ENCODE measurements at regions not wholly inside any gene's neighbourhood (a gene's known extent, or its start where the extent isn't known, plus 50 kb on each side); places are given as distances from the start of the nearest gene placed in this dataset.
"Not testable (repeated sequence)": the region's sequence is repeated elsewhere in the genome, so short reads cannot be mapped to it uniquely, and the experiment has no call there.

GRCh38 chr14:87397499-87397898 lies 595.5 kb downstream of the GALC start:
- ChIA-PET CTCF (no interaction called here), POLR2A (no interaction called here)
- no peak for DNase-seq
- H3K9me3 ChIP-seq (ENCODE audit: control extremely low read depth in 1 of 5, control insufficient read depth in 4 of 5, insufficient read depth in 2 of 5, low read depth in 1 of 5, low read length in 4 of 5): peaks cover 0 to 2% (median 0%) of the 10 kb centered on the region in 5 experiments
- no CpG with 5 or more reads among the region's 4 CpGs for WGBS (ENCODE audit: insufficient coverage)
- H3K4me1 ChIP-seq (ENCODE audit: control extremely low read depth in 1 of 4, control insufficient read depth in 4 of 4, insufficient read depth in 4 of 4, low read length in 3 of 4): no peaks in the 10 kb centered on the region
- H3K27me3 ChIP-seq (replicated peaks in 2 of 5; ENCODE audit: control insufficient read depth in 4 of 5, insufficient read depth in 5 of 5, low read length in 4 of 5): no peaks in the 10 kb centered on the region
- H3K4me3 ChIP-seq (ENCODE audit: control insufficient read depth in 1 of 7, extremely low read depth in 1 of 7, insufficient read depth in 4 of 7, low read depth in 2 of 7, low read length in 6 of 7): no peak overlapping the region
- no peaks in the 10 kb centered on the region for H3K36me3 ChIP-seq (ENCODE audit: control insufficient read depth in 4 of 4, insufficient read depth in 4 of 4, low read length in 3 of 4)
- H3K27ac ChIP-seq (ENCODE audit: insufficient read depth in 1 of 2, low read depth in 1 of 2, low read length in 2 of 2, poor library complexity in 1 of 2, severe bottlenecking in 2 of 2): no peak overlapping the region

- DNase-seq: no peak
- ChIA-PET POLR2A (no interaction called here), CTCF (no interaction called here)
- no peaks in the 10 kb centered on the region for H3K27me3 ChIP-seq (replicated peaks in 2 of 5; ENCODE audit: control insufficient read depth in 4 of 5, insufficient read depth in 5 of 5, low read length in 4 of 5)
- no peaks in the 10 kb centered on the region for H3K4me1 ChIP-seq (ENCODE audit: control extremely low read depth in 1 of 4, control insufficient read depth in 4 of 4, insufficient read depth in 4 of 4, low read length in 3 of 4)
- H3K36me3 ChIP-seq (ENCODE audit: control insufficient read depth in 4 of 4, insufficient read depth in 4 of 4, low read length in 3 of 4): no peaks in the 10 kb centered on the region
- 98% methylated on average over 4 of the region's 5 CpGs for WGBS (ENCODE audit: insufficient coverage)
- H3K4me3 ChIP-seq (ENCODE audit: control insufficient read depth in 1 of 7, extremely low read depth in 1 of 7, insufficient read depth in 4 of 7, low read depth in 2 of 7, low read length in 6 of 7): no peak overlapping the region
- H3K9me3 ChIP-seq (ENCODE audit: control extremely low read depth in 1 of 5, control insufficient read depth in 4 of 5, insufficient read depth in 2 of 5, low read depth in 1 of 5, low read length in 4 of 5): peaks cover 0 to 2% (median 0%) of the 10 kb centered on the region in 5 experiments
- H3K27ac ChIP-seq (ENCODE audit: insufficient read depth in 1 of 2, low read depth in 1 of 2, low read length in 2 of 2, poor library complexity in 1 of 2, severe bottlenecking in 2 of 2): no peak overlapping the region
Measured at GRCh38 chr14:87391066-87391465, 601.9 kb downstream of the GALC start.

- no peaks in the 10 kb centered on the region for H3K27me3 ChIP-seq (replicated peaks in 2 of 5; ENCODE audit: control insufficient read depth in 4 of 5, insufficient read depth in 5 of 5, low read length in 4 of 5)
- H3K9me3 ChIP-seq (ENCODE audit: control extremely low read depth in 1 of 5, control insufficient read depth in 4 of 5, insufficient read depth in 2 of 5, low read depth in 1 of 5, low read length in 4 of 5): peaks cover 0 to 2% (median 0%) of the 10 kb centered on the region in 5 experiments
- H3K4me3 ChIP-seq (ENCODE audit: control insufficient read depth in 1 of 7, extremely low read depth in 1 of 7, insufficient read depth in 4 of 7, low read depth in 2 of 7, low read length in 6 of 7): no peak overlapping the region
- H3K27ac ChIP-seq (ENCODE audit: insufficient read depth in 1 of 2, low read depth in 1 of 2, low read length in 2 of 2, poor library complexity in 1 of 2, severe bottlenecking in 2 of 2): no peak overlapping the region
- no peaks in the 10 kb centered on the region for H3K4me1 ChIP-seq (ENCODE audit: control extremely low read depth in 1 of 4, control insufficient read depth in 4 of 4, insufficient read depth in 4 of 4, low read length in 3 of 4)
- POLR2A ChIA-PET: no interaction called here
- H3K36me3 ChIP-seq (ENCODE audit: control insufficient read depth in 4 of 4, insufficient read depth in 4 of 4, low read length in 3 of 4): no peaks in the 10 kb centered on the region
- no peak for DNase-seq
- CTCF ChIA-PET: no interaction called here
Measured at GRCh38 chr14:87388946-87389345, 604.0 kb downstream of the GALC start.

GRCh38 chr14:87387806-87388205 lies 605.2 kb downstream of the GALC start:
- no peak for DNase-seq
- ChIA-PET CTCF (no interaction called here), POLR2A (no interaction called here)
- Histone ChIP-seq H3K4me3 (ENCODE audit: control insufficient read depth in 1 of 7, extremely low read depth in 1 of 7, insufficient read depth in 4 of 7, low read depth in 2 of 7, low read length in 6 of 7) (no peak overlapping the region), H3K9me3 (ENCODE audit: control extremely low read depth in 1 of 5, control insufficient read depth in 4 of 5, insufficient read depth in 2 of 5, low read depth in 1 of 5, low read length in 4 of 5) (peaks cover 0 to 4% (median 0%) of the 10 kb centered on the region in 5 experiments), H3K27me3 (replicated peaks in 2 of 5; ENCODE audit: control insufficient read depth in 4 of 5, insufficient read depth in 5 of 5, low read length in 4 of 5) (no peaks in the 10 kb centered on the region), H3K27ac (ENCODE audit: insufficient read depth in 1 of 2, low read depth in 1 of 2, low read length in 2 of 2, poor library complexity in 1 of 2, severe bottlenecking in 2 of 2) (no peak overlapping the region), H3K36me3 (ENCODE audit: control insufficient read depth in 4 of 4, insufficient read depth in 4 of 4, low read length in 3 of 4) (no peaks in the 10 kb centered on the region), H3K4me1 (ENCODE audit: control extremely low read depth in 1 of 4, control insufficient read depth in 4 of 4, insufficient read depth in 4 of 4, low read length in 3 of 4) (no peaks in the 10 kb centered on the region)
- WGBS (ENCODE audit: insufficient coverage): 95% methylated on average over 4 of the region's 6 CpGs

GRCh38 chr14:87386524-87386923 lies 606.5 kb downstream of the GALC start:
- ChIA-PET POLR2A (no interaction called here), CTCF (no interaction called here)
- Histone ChIP-seq H3K36me3 (ENCODE audit: control insufficient read depth in 4 of 4, insufficient read depth in 4 of 4, low read length in 3 of 4) (no peaks in the 10 kb centered on the region), H3K9me3 (ENCODE audit: control extremely low read depth in 1 of 5, control insufficient read depth in 4 of 5, insufficient read depth in 2 of 5, low read depth in 1 of 5, low read length in 4 of 5) (peaks cover 0 to 4% (median 0%) of the 10 kb centered on the region in 5 experiments), H3K27me3 (replicated peaks in 2 of 5; ENCODE audit: control insufficient read depth in 4 of 5, insufficient read depth in 5 of 5, low read length in 4 of 5) (no peaks in the 10 kb centered on the region), H3K4me1 (ENCODE audit: control extremely low read depth in 1 of 4, control insufficient read depth in 4 of 4, insufficient read depth in 4 of 4, low read length in 3 of 4) (no peaks in the 10 kb centered on the region), H3K27ac (ENCODE audit: insufficient read depth in 1 of 2, low read depth in 1 of 2, low read length in 2 of 2, poor library complexity in 1 of 2, severe bottlenecking in 2 of 2) (no peak overlapping the region), H3K4me3 (ENCODE audit: control insufficient read depth in 1 of 7, extremely low read depth in 1 of 7, insufficient read depth in 4 of 7, low read depth in 2 of 7, low read length in 6 of 7) (no peak overlapping the region)
- DNase-seq: no peak

GRCh38 chr14:87380054-87380453 lies 612.9 kb downstream of the GALC start:
- CTCF ChIA-PET: no interaction called here
- Histone ChIP-seq H3K27ac (ENCODE audit: insufficient read depth in 1 of 2, low read depth in 1 of 2, low read length in 2 of 2, poor library complexity in 1 of 2, severe bottlenecking in 2 of 2) (no peak overlapping the region), H3K27me3 (replicated peaks in 2 of 5; ENCODE audit: control insufficient read depth in 4 of 5, insufficient read depth in 5 of 5, low read length in 4 of 5) (no peaks in the 10 kb centered on the region), H3K4me1 (ENCODE audit: control extremely low read depth in 1 of 4, control insufficient read depth in 4 of 4, insufficient read depth in 4 of 4, low read length in 3 of 4) (no peaks in the 10 kb centered on the region), H3K36me3 (ENCODE audit: control insufficient read depth in 4 of 4, insufficient read depth in 4 of 4, low read length in 3 of 4) (no peaks in the 10 kb centered on the region), H3K9me3 (ENCODE audit: control extremely low read depth in 1 of 5, control insufficient read depth in 4 of 5, insufficient read depth in 2 of 5, low read depth in 1 of 5, low read length in 4 of 5) (peaks cover 0 to 4% (median 0%) of the 10 kb centered on the region in 5 experiments), H3K4me3 (ENCODE audit: control insufficient read depth in 1 of 7, extremely low read depth in 1 of 7, insufficient read depth in 4 of 7, low read depth in 2 of 7, low read length in 6 of 7) (no peak overlapping the region)
- POLR2A ChIA-PET: no interaction called here
- WGBS (ENCODE audit: insufficient coverage): no CpG with 5 or more reads among the region's 2 CpGs
- DNase-seq: no peak

- no CpG with 5 or more reads among the region's 2 CpGs for WGBS (ENCODE audit: insufficient coverage)
- H3K27ac ChIP-seq (ENCODE audit: insufficient read depth in 1 of 2, low read depth in 1 of 2, low read length in 2 of 2, poor library complexity in 1 of 2, severe bottlenecking in 2 of 2): no peak overlapping the region
- no peak overlapping the region for H3K4me3 ChIP-seq (ENCODE audit: control insufficient read depth in 1 of 7, extremely low read depth in 1 of 7, insufficient read depth in 4 of 7, low read depth in 2 of 7, low read length in 6 of 7)
- no peak for DNase-seq
- H3K4me1 ChIP-seq (ENCODE audit: control extremely low read depth in 1 of 4, control insufficient read depth in 4 of 4, insufficient read depth in 4 of 4, low read length in 3 of 4): no peaks in the 10 kb centered on the region
- H3K36me3 ChIP-seq (ENCODE audit: control insufficient read depth in 4 of 4, insufficient read depth in 4 of 4, low read length in 3 of 4): no peaks in the 10 kb centered on the region
- peaks cover 0 to 1% (median 0%) of the 10 kb centered on the region in 5 experiments for H3K9me3 ChIP-seq (ENCODE audit: control extremely low read depth in 1 of 5, control insufficient read depth in 4 of 5, insufficient read depth in 2 of 5, low read depth in 1 of 5, low read length in 4 of 5)
- POLR2A ChIA-PET: no interaction called here
- H3K27me3 ChIP-seq (replicated peaks in 2 of 5; ENCODE audit: control insufficient read depth in 4 of 5, insufficient read depth in 5 of 5, low read length in 4 of 5): no peaks in the 10 kb centered on the region
- CTCF ChIA-PET: no interaction called here
Measured at GRCh38 chr14:87368751-87369150, 624.2 kb downstream of the GALC start.

- H3K4me1 ChIP-seq (ENCODE audit: control extremely low read depth in 1 of 4, control insufficient read depth in 4 of 4, insufficient read depth in 4 of 4, low read length in 3 of 4); CTCF ChIA-PET; DNase-seq; H3K27me3 ChIP-seq (replicated peaks in 2 of 5; ENCODE audit: control insufficient read depth in 4 of 5, insufficient read depth in 5 of 5, low read length in 4 of 5); H3K4me3 ChIP-seq (ENCODE audit: control insufficient read depth in 1 of 7, extremely low read depth in 1 of 7, insufficient read depth in 4 of 7, low read depth in 2 of 7, low read length in 6 of 7); POLR2A ChIA-PET; H3K27ac ChIP-seq (ENCODE audit: insufficient read depth in 1 of 2, low read depth in 1 of 2, low read length in 2 of 2, poor library complexity in 1 of 2, severe bottlenecking in 2 of 2); H3K9me3 ChIP-seq (ENCODE audit: control extremely low read depth in 1 of 5, control insufficient read depth in 4 of 5, insufficient read depth in 2 of 5, low read depth in 1 of 5, low read length in 4 of 5); H3K36me3 ChIP-seq (ENCODE audit: control insufficient read depth in 4 of 4, insufficient read depth in 4 of 4, low read length in 3 of 4): not testable (repeated sequence)
- 95% methylated on average over 8 of the region's 8 CpGs for whole genome bisulfite sequencing (ENCODE audit: insufficient coverage)
Measured at GRCh38 chr14:87360246-87360645, 632.7 kb downstream of the GALC start.

Data from common myeloid progenitor, CD34-positive (primary cell).